HG02884 (cell line): ENCODE measurements at regions not wholly inside any gene's neighbourhood (a gene's known extent, or its start where the extent isn't known, plus 50 kb on each side); places are given as distances from the start of the nearest gene placed in this dataset.

Experiments used
- ATAC-seq: cut with Tn5 transposase; IDR thresholded peaks from one replicate; pipeline ENCODE4 v1.9.1; 2021; ENCODE audit warnings: mild to moderate bottlenecking, moderate library complexity; ENCODE audit not compliant: unreplicated experiment

- no peak for ATAC-seq
Measured at GRCh38 chr7:46565253-46566096, 644.4 kb upstream of the IGFBP3 start.

- no peak for ATAC-seq
Measured at GRCh38 chr7:46559194-46559832, 638.2 kb upstream of the IGFBP3 start.

GRCh38 chr7:46558482-46559193 lies 637.6 kb upstream of the IGFBP3 start:
- no peak for ATAC-seq

GRCh38 chr7:46557781-46558180 lies 636.7 kb upstream of the IGFBP3 start:
- ATAC-seq = no peak

GRCh38 chr7:46557295-46557711 lies 636.2 kb upstream of the IGFBP3 start:
- ATAC-seq = no peak

GRCh38 chr7:46554688-46555422 lies 633.8 kb upstream of the IGFBP3 start:
- no peak for ATAC-seq

- ATAC-seq = no peak
Measured at GRCh38 chr7:46551603-46552002, 630.5 kb upstream of the IGFBP3 start.

GRCh38 chr7:46550864-46551263 lies 629.8 kb upstream of the IGFBP3 start:
- ATAC-seq = no peak

GRCh38 chr7:46549892-46550639 lies 629.0 kb upstream of the IGFBP3 start:
- ATAC-seq = no peak

GRCh38 chr7:46549347-46549746 lies 628.3 kb upstream of the IGFBP3 start:
- ATAC-seq = no peak

- no peak for ATAC-seq
Measured at GRCh38 chr7:46547044-46547443, 626.0 kb upstream of the IGFBP3 start.

- no peak for ATAC-seq
Measured at GRCh38 chr7:46545790-46546189, 624.7 kb upstream of the IGFBP3 start.

GRCh38 chr7:46544396-46545008 lies 623.4 kb upstream of the IGFBP3 start:
- no peak for ATAC-seq

- no peak for ATAC-seq
Measured at GRCh38 chr7:46542076-46542475, 621.0 kb upstream of the IGFBP3 start.

- ATAC-seq = no peak
Measured at GRCh38 chr7:46539892-46540483, 618.9 kb upstream of the IGFBP3 start.

- ATAC-seq = no peak
Measured at GRCh38 chr7:46537191-46537905, 616.3 kb upstream of the IGFBP3 start.

GRCh38 chr7:46534664-46535588 lies 613.9 kb upstream of the IGFBP3 start:
- ATAC-seq = no peak

GRCh38 chr7:46533946-46534345 lies 612.9 kb upstream of the IGFBP3 start:
- no peak for ATAC-seq
